ENCODE measurements at regions not wholly inside any gene's neighbourhood (a gene's known extent, or its start where the extent isn't known, plus 50 kb on each side); places are given as distances from the start of the nearest gene placed in this dataset.
"Not testable (repeated sequence)": the region's sequence is repeated elsewhere in the genome, so short reads cannot be mapped to it uniquely, and the experiment has no call there.

- no peaks in the 10 kb centered on the region for H3K9me3 Mint-ChIP-seq
- H3K27me3 Mint-ChIP-seq: peaks cover 5% of the 10 kb centered on the region
- no peak overlapping the region for H3K27ac Mint-ChIP-seq
- DNase-seq (ENCODE audit: low spot score in 2 of 2): no peak
- H3K4me3 Mint-ChIP-seq: no peak overlapping the region
- H3K36me3 Mint-ChIP-seq: no peaks in the 10 kb centered on the region
- H3K4me1 Mint-ChIP-seq: no peaks in the 10 kb centered on the region
- no peak for ATAC-seq (ENCODE audit: low read depth)
Observed at GRCh38 chr4:147134536-147135210, 189.0 kb upstream of the TTC29 start.

- Mint-ChIP-seq H3K27ac (no peak overlapping the region), H3K36me3 (no peaks in the 10 kb centered on the region), H3K9me3 (no peaks in the 10 kb centered on the region), H3K27me3 (peaks cover 6% of the 10 kb centered on the region), H3K4me3 (no peak overlapping the region), H3K4me1 (no peaks in the 10 kb centered on the region)
- no peak for DNase-seq (ENCODE audit: low spot score in 2 of 2)
- no peak for ATAC-seq (ENCODE audit: low read depth)
Observed at GRCh38 chr4:147136310-147136709, 190.6 kb upstream of the TTC29 start.

- Mint-ChIP-seq H3K27ac (no peak overlapping the region), H3K36me3 (no peaks in the 10 kb centered on the region), H3K27me3 (peaks cover 6% of the 10 kb centered on the region), H3K4me1 (no peaks in the 10 kb centered on the region), H3K4me3 (no peak overlapping the region), H3K9me3 (no peaks in the 10 kb centered on the region)
- DNase-seq (ENCODE audit: low spot score in 2 of 2) (no peak), ATAC-seq (ENCODE audit: low read depth) (no peak)
Observed at GRCh38 chr4:147136751-147137150, 191.1 kb upstream of the TTC29 start.

GRCh38 chr4:147137280-147137679, 191.6 kb upstream of the TTC29 start:
- no peak overlapping the region for H3K27ac Mint-ChIP-seq
- no peak overlapping the region for H3K4me3 Mint-ChIP-seq
- H3K4me1 Mint-ChIP-seq: no peaks in the 10 kb centered on the region
- H3K9me3 Mint-ChIP-seq: no peaks in the 10 kb centered on the region
- peaks cover 6% of the 10 kb centered on the region for H3K27me3 Mint-ChIP-seq
- no peak for ATAC-seq (ENCODE audit: low read depth)
- H3K36me3 Mint-ChIP-seq: no peaks in the 10 kb centered on the region
- no peak for DNase-seq (ENCODE audit: low spot score in 2 of 2)

- Mint-ChIP-seq H3K9me3 (no peaks in the 10 kb centered on the region), H3K36me3 (no peaks in the 10 kb centered on the region), H3K27ac (no peak overlapping the region), H3K4me1 (no peaks in the 10 kb centered on the region), H3K4me3 (no peak overlapping the region), H3K27me3 (peaks cover 6% of the 10 kb centered on the region)
- ATAC-seq (ENCODE audit: low read depth): no peak
- no peak for DNase-seq (ENCODE audit: low spot score in 2 of 2)
Observed at GRCh38 chr4:147138171-147138570, 192.5 kb upstream of the TTC29 start.

- peaks cover 6% of the 10 kb centered on the region for H3K27me3 Mint-ChIP-seq
- no peaks in the 10 kb centered on the region for H3K36me3 Mint-ChIP-seq
- H3K27ac Mint-ChIP-seq: no peak overlapping the region
- no peak for DNase-seq (ENCODE audit: low spot score in 2 of 2)
- no peaks in the 10 kb centered on the region for H3K4me1 Mint-ChIP-seq
- no peak overlapping the region for H3K4me3 Mint-ChIP-seq
- H3K9me3 Mint-ChIP-seq: no peaks in the 10 kb centered on the region
- no peak for ATAC-seq (ENCODE audit: low read depth)
Observed at GRCh38 chr4:147139455-147140198, 194.0 kb upstream of the TTC29 start.

- H3K36me3 Mint-ChIP-seq: no peaks in the 10 kb centered on the region
- no peaks in the 10 kb centered on the region for H3K9me3 Mint-ChIP-seq
- H3K27me3 Mint-ChIP-seq: peaks cover 10% of the 10 kb centered on the region
- ATAC-seq (ENCODE audit: low read depth): no peak
- no peak for DNase-seq (ENCODE audit: low spot score in 2 of 2)
- no peaks in the 10 kb centered on the region for H3K4me1 Mint-ChIP-seq
- H3K27ac Mint-ChIP-seq: no peak overlapping the region
- H3K4me3 Mint-ChIP-seq: no peak overlapping the region
Observed at GRCh38 chr4:147151763-147152162, 206.1 kb upstream of the TTC29 start.

GRCh38 chr4:147157860-147158701, 212.4 kb upstream of the TTC29 start:
- no peak overlapping the region for H3K4me3 Mint-ChIP-seq
- no peak for DNase-seq (ENCODE audit: low spot score in 2 of 2)
- H3K27ac Mint-ChIP-seq: no peak overlapping the region
- peaks cover 5% of the 10 kb centered on the region for H3K27me3 Mint-ChIP-seq
- no peaks in the 10 kb centered on the region for H3K9me3 Mint-ChIP-seq
- ATAC-seq (ENCODE audit: low read depth): no peak
- no peaks in the 10 kb centered on the region for H3K36me3 Mint-ChIP-seq
- H3K4me1 Mint-ChIP-seq: peaks cover 2% of the 10 kb centered on the region

GRCh38 chr4:147160908-147161513, 215.3 kb upstream of the TTC29 start:
- peaks cover 4% of the 10 kb centered on the region for H3K27me3 Mint-ChIP-seq
- H3K4me1 Mint-ChIP-seq: peaks cover 2% of the 10 kb centered on the region
- H3K4me3 Mint-ChIP-seq: no peak overlapping the region
- DNase-seq (ENCODE audit: low spot score in 2 of 2) (no peak), ATAC-seq (ENCODE audit: low read depth) (no peak)
- H3K27ac Mint-ChIP-seq: no peak overlapping the region
- no peaks in the 10 kb centered on the region for H3K36me3 Mint-ChIP-seq
- H3K9me3 Mint-ChIP-seq: no peaks in the 10 kb centered on the region

GRCh38 chr4:147163311-147163710, 217.6 kb upstream of the TTC29 start:
- no peaks in the 10 kb centered on the region for H3K9me3 Mint-ChIP-seq

GRCh38 chr4:147168200-147168599, 222.5 kb upstream of the TTC29 start:
- not testable (repeated sequence) for H3K36me3 Mint-ChIP-seq; DNase-seq (ENCODE audit: low spot score in 2 of 2); H3K27ac Mint-ChIP-seq; H3K9me3 Mint-ChIP-seq; ATAC-seq (ENCODE audit: low read depth); H3K4me3 Mint-ChIP-seq; H3K4me1 Mint-ChIP-seq; H3K27me3 Mint-ChIP-seq

More at GRCh38 chr4:147163311-147163710, 217.6 kb upstream of the TTC29 start:
- H3K27ac Mint-ChIP-seq: no peak overlapping the region
- ATAC-seq (ENCODE audit: low read depth) (no peak), DNase-seq (ENCODE audit: low spot score in 2 of 2) (no peak)
- H3K36me3 Mint-ChIP-seq: no peaks in the 10 kb centered on the region
- peaks cover 2% of the 10 kb centered on the region for H3K27me3 Mint-ChIP-seq
- no peak overlapping the region for H3K4me3 Mint-ChIP-seq
- H3K4me1 Mint-ChIP-seq: peaks cover 2% of the 10 kb centered on the region

GRCh38 chr4:147173322-147173721, 227.7 kb upstream of the TTC29 start:
- Mint-ChIP-seq H3K27me3 (no peaks in the 10 kb centered on the region), H3K36me3 (no peaks in the 10 kb centered on the region), H3K4me3 (no peak overlapping the region), H3K4me1 (no peaks in the 10 kb centered on the region), H3K9me3 (no peaks in the 10 kb centered on the region), H3K27ac (no peak overlapping the region)
- DNase-seq (ENCODE audit: low spot score in 2 of 2) (no peak), ATAC-seq (ENCODE audit: low read depth) (no peak)

GRCh38 chr4:147173797-147174432, 228.3 kb upstream of the TTC29 start:
- no peaks in the 10 kb centered on the region for H3K4me1 Mint-ChIP-seq
- no peak for DNase-seq (ENCODE audit: low spot score in 2 of 2)
- no peak for ATAC-seq (ENCODE audit: low read depth)
- no peaks in the 10 kb centered on the region for H3K27me3 Mint-ChIP-seq
- no peaks in the 10 kb centered on the region for H3K9me3 Mint-ChIP-seq
- no peaks in the 10 kb centered on the region for H3K36me3 Mint-ChIP-seq
- H3K4me3 Mint-ChIP-seq: no peak overlapping the region
- H3K27ac Mint-ChIP-seq: no peak overlapping the region

Data from memory B cell (primary cell).